ENCODE measurements at regions not wholly inside any gene's neighbourhood (a gene's known extent, or its start where the extent isn't known, plus 50 kb on each side); places are given as distances from the start of the nearest gene placed in this dataset.

- Mint-ChIP-seq H3K27me3 (ENCODE audit: low read depth) (no peaks in the 10 kb centered on the region), H3K27ac (no peak overlapping the region)
These were observed 490.9 kb downstream of the ZWINT start for GRCh38 chr10:55870186-55870585.

GRCh38 chr10:55867848-55868247, 493.2 kb downstream of the ZWINT start:
- Mint-ChIP-seq H3K4me1 (ENCODE audit: low read depth) (no peaks in the 10 kb centered on the region), H3K27me3 (ENCODE audit: low read depth) (no peaks in the 10 kb centered on the region), H3K4me3 (no peak overlapping the region), H3K27ac (no peak overlapping the region), H3K36me3 (ENCODE audit: low read depth) (no peaks in the 10 kb centered on the region), H3K9me3 (ENCODE audit: insufficient read depth) (peaks cover 3% of the 10 kb centered on the region)
- DNase-seq (no peak), ATAC-seq (no peak)
- ChIA-PET CTCF (no interaction called here), POLR2A (no interaction called here)

More at GRCh38 chr10:55870186-55870585, 490.9 kb downstream of the ZWINT start:
- ChIA-PET CTCF (no interaction called here), POLR2A (no interaction called here)
- peaks cover 3% of the 10 kb centered on the region for H3K9me3 Mint-ChIP-seq (ENCODE audit: insufficient read depth)
- H3K36me3 Mint-ChIP-seq (ENCODE audit: low read depth) = no peaks in the 10 kb centered on the region
- no peak overlapping the region for H3K4me3 Mint-ChIP-seq
- no peaks in the 10 kb centered on the region for H3K4me1 Mint-ChIP-seq (ENCODE audit: low read depth)
- DNase-seq (no peak), ATAC-seq (no peak)

- POLR2A ChIA-PET = no interaction called here
- CTCF ChIA-PET = no interaction called here
These were observed 502.3 kb downstream of the ZWINT start for GRCh38 chr10:55858730-55859129.

GRCh38 chr10:55852900-55853299, 508.2 kb downstream of the ZWINT start:
- Mint-ChIP-seq H3K9me3 (ENCODE audit: insufficient read depth) (peaks cover 5% of the 10 kb centered on the region), H3K36me3 (ENCODE audit: low read depth) (no peaks in the 10 kb centered on the region), H3K27me3 (ENCODE audit: low read depth) (no peaks in the 10 kb centered on the region), H3K4me1 (ENCODE audit: low read depth) (no peaks in the 10 kb centered on the region), H3K4me3 (no peak overlapping the region), H3K27ac (no peak overlapping the region)
- no peak for DNase-seq
- CTCF ChIA-PET = no interaction called here
- no peak for ATAC-seq
- POLR2A ChIA-PET = no interaction called here

More at GRCh38 chr10:55858730-55859129, 502.3 kb downstream of the ZWINT start:
- Mint-ChIP-seq H3K27me3 (ENCODE audit: low read depth) (no peaks in the 10 kb centered on the region), H3K9me3 (ENCODE audit: insufficient read depth) (no peaks in the 10 kb centered on the region), H3K36me3 (ENCODE audit: low read depth) (no peaks in the 10 kb centered on the region), H3K27ac (no peak overlapping the region), H3K4me3 (no peak overlapping the region), H3K4me1 (ENCODE audit: low read depth) (no peaks in the 10 kb centered on the region)
- DNase-seq (no peak), ATAC-seq (no peak)

GRCh38 chr10:55837273-55837672, 523.8 kb downstream of the ZWINT start:
- Mint-ChIP-seq H3K9me3 (ENCODE audit: insufficient read depth) (peaks cover 13% of the 10 kb centered on the region), H3K27me3 (ENCODE audit: low read depth) (no peaks in the 10 kb centered on the region), H3K4me3 (no peak overlapping the region), H3K4me1 (ENCODE audit: low read depth) (no peaks in the 10 kb centered on the region), H3K36me3 (ENCODE audit: low read depth) (no peaks in the 10 kb centered on the region), H3K27ac (no peak overlapping the region)
- POLR2A ChIA-PET = no interaction called here
- CTCF ChIA-PET = no interaction called here
- ATAC-seq (no peak), DNase-seq (no peak)

GRCh38 chr10:55822096-55822495, 539.0 kb downstream of the ZWINT start:
- Mint-ChIP-seq H3K27me3 (ENCODE audit: low read depth) (no peaks in the 10 kb centered on the region), H3K36me3 (ENCODE audit: low read depth) (no peaks in the 10 kb centered on the region), H3K9me3 (ENCODE audit: insufficient read depth) (peaks cover 6% of the 10 kb centered on the region), H3K27ac (no peak overlapping the region), H3K4me3 (no peak overlapping the region), H3K4me1 (ENCODE audit: low read depth) (no peaks in the 10 kb centered on the region)
- ChIA-PET POLR2A (no interaction called here), CTCF (no interaction called here)
- ATAC-seq (no peak), DNase-seq (no peak)

- POLR2A ChIA-PET = no interaction called here
- CTCF ChIA-PET = no interaction called here
- ATAC-seq = no peak
- peaks cover 6% of the 10 kb centered on the region for H3K9me3 Mint-ChIP-seq (ENCODE audit: insufficient read depth)
- H3K4me1 Mint-ChIP-seq (ENCODE audit: low read depth) = no peaks in the 10 kb centered on the region
- H3K4me3 Mint-ChIP-seq = no peak overlapping the region
- H3K27ac Mint-ChIP-seq = no peak overlapping the region
- H3K27me3 Mint-ChIP-seq (ENCODE audit: low read depth) = no peaks in the 10 kb centered on the region
- no peaks in the 10 kb centered on the region for H3K36me3 Mint-ChIP-seq (ENCODE audit: low read depth)
- DNase-seq = no peak
These were observed 540.6 kb downstream of the ZWINT start for GRCh38 chr10:55820478-55820877.

GRCh38 chr10:55820071-55820470, 541.0 kb downstream of the ZWINT start:
- Mint-ChIP-seq H3K27ac (no peak overlapping the region), H3K4me3 (no peak overlapping the region), H3K9me3 (ENCODE audit: insufficient read depth) (peaks cover 6% of the 10 kb centered on the region), H3K27me3 (ENCODE audit: low read depth) (no peaks in the 10 kb centered on the region), H3K36me3 (ENCODE audit: low read depth) (no peaks in the 10 kb centered on the region), H3K4me1 (ENCODE audit: low read depth) (no peaks in the 10 kb centered on the region)
- POLR2A ChIA-PET = no interaction called here
- DNase-seq (no peak), ATAC-seq (no peak)
- CTCF ChIA-PET = no interaction called here

GRCh38 chr10:55813451-55814170, 547.4 kb downstream of the ZWINT start:
- ATAC-seq (no peak), DNase-seq (no peak)
- no peak overlapping the region for H3K4me3 Mint-ChIP-seq
- H3K36me3 Mint-ChIP-seq (ENCODE audit: low read depth) = no peaks in the 10 kb centered on the region
- no peak overlapping the region for H3K27ac Mint-ChIP-seq
- ChIA-PET CTCF (no interaction called here), POLR2A (no interaction called here)
- H3K4me1 Mint-ChIP-seq (ENCODE audit: low read depth) = no peaks in the 10 kb centered on the region
- H3K9me3 Mint-ChIP-seq (ENCODE audit: insufficient read depth) = peaks cover 13% of the 10 kb centered on the region
- H3K27me3 Mint-ChIP-seq (ENCODE audit: low read depth) = no peaks in the 10 kb centered on the region

- Mint-ChIP-seq H3K27me3 (ENCODE audit: low read depth) (no peaks in the 10 kb centered on the region), H3K4me3 (no peak overlapping the region), H3K36me3 (ENCODE audit: low read depth) (no peaks in the 10 kb centered on the region), H3K27ac (no peak overlapping the region), H3K4me1 (ENCODE audit: low read depth) (no peaks in the 10 kb centered on the region), H3K9me3 (ENCODE audit: insufficient read depth) (peaks cover 22% of the 10 kb centered on the region)
- POLR2A ChIA-PET = no interaction called here
- CTCF ChIA-PET = no interaction called here
- DNase-seq = no peak
- ATAC-seq = no peak
These were observed 558.0 kb downstream of the ZWINT start for GRCh38 chr10:55803055-55803454.

GRCh38 chr10:55801353-55801661, 559.8 kb downstream of the ZWINT start:
- Mint-ChIP-seq H3K27me3 (ENCODE audit: low read depth) (no peaks in the 10 kb centered on the region), H3K4me3 (no peak overlapping the region), H3K27ac (no peak overlapping the region), H3K9me3 (ENCODE audit: insufficient read depth) (peaks cover 22% of the 10 kb centered on the region), H3K36me3 (ENCODE audit: low read depth) (no peaks in the 10 kb centered on the region), H3K4me1 (ENCODE audit: low read depth) (no peaks in the 10 kb centered on the region)
- ATAC-seq (no peak), DNase-seq (no peak)
- CTCF ChIA-PET = no interaction called here
- POLR2A ChIA-PET = no interaction called here

GRCh38 chr10:55800602-55801352, 560.3 kb downstream of the ZWINT start:
- ChIA-PET POLR2A (no interaction called here), CTCF (no interaction called here)
- Mint-ChIP-seq H3K4me1 (ENCODE audit: low read depth) (no peaks in the 10 kb centered on the region), H3K4me3 (no peak overlapping the region), H3K27me3 (ENCODE audit: low read depth) (no peaks in the 10 kb centered on the region), H3K36me3 (ENCODE audit: low read depth) (no peaks in the 10 kb centered on the region), H3K9me3 (ENCODE audit: insufficient read depth) (peaks cover 22% of the 10 kb centered on the region), H3K27ac (no peak overlapping the region)
- DNase-seq (no peak), ATAC-seq (no peak)

GRCh38 chr10:55793024-55793423, 568.0 kb downstream of the ZWINT start:
- peaks cover 6% of the 10 kb centered on the region for H3K9me3 Mint-ChIP-seq (ENCODE audit: insufficient read depth)
- POLR2A ChIA-PET = no interaction called here
- ATAC-seq (no peak), DNase-seq (no peak)
- H3K27me3 Mint-ChIP-seq (ENCODE audit: low read depth) = no peaks in the 10 kb centered on the region
- H3K4me1 Mint-ChIP-seq (ENCODE audit: low read depth) = no peaks in the 10 kb centered on the region
- no peaks in the 10 kb centered on the region for H3K36me3 Mint-ChIP-seq (ENCODE audit: low read depth)
- CTCF ChIA-PET = no interaction called here
- no peak overlapping the region for H3K4me3 Mint-ChIP-seq
- H3K27ac Mint-ChIP-seq = no peak overlapping the region

Measured in activated CD8-positive, alpha-beta T cell treated with anti-CD3 and anti-CD28 coated beads, Interleukin-2, amount 10 ng/mL, durations not matched to agents 7 days and 5 days (primary cell).